CD4-positive, alpha-beta memory T cell (primary cell): ENCODE measurements at regions not wholly inside any gene's neighbourhood (a gene's known extent, or its start where the extent isn't known, plus 50 kb on each side); places are given as distances from the start of the nearest gene placed in this dataset.
A peak's percentile ranks its signal among the peaks of the same experiment; 100 is the strongest.

ENCODE experiments used
- CTCF ChIA-PET: fragments of 350-600 bp; sonication (Branson Sonifier 250); formaldehyde crosslinking; loops from one replicate; lab custom pipeline; 2021; ENCODE audit warnings: inconsistent platforms; ENCODE audit not compliant: partially characterized antibody; lab: Charles Lee
- POLR2A ChIA-PET: fragments of 350-600 bp; sonication (Branson Sonifier 250); formaldehyde crosslinking; loops from one replicate; lab custom pipeline; 2021; ENCODE audit not compliant: partially characterized antibody; lab: Charles Lee
- DNase-seq, 5 donors: peaks; one replicate each; pipeline versions ENCODE4 v3.0.0 to v3.0.0-alpha.2; 2020 to 2022; ENCODE audit warnings: mixed read lengths in 1 of 5
- H3K27ac ChIP-seq: one replicate; pipeline ENCODE4 v1.7.0; 2013; ENCODE audit warnings: low read depth, low read length
- H3K27me3 ChIP-seq: 2 replicates; pipeline ENCODE4 v1.7.0; 2013; ENCODE audit warnings: mild to moderate bottlenecking, low read length, moderate library complexity; ENCODE audit not compliant: insufficient read depth
- H3K36me3 ChIP-seq: 2 replicates; pipeline ENCODE4 v1.7.0; 2013; ENCODE audit warnings: mild to moderate bottlenecking, low read length, moderate library complexity; ENCODE audit not compliant: insufficient read depth
- H3K4me1 ChIP-seq: 2 replicates; pipeline ENCODE4 v1.7.0; 2013; ENCODE audit warnings: mild to moderate bottlenecking, low read length, moderate library complexity; ENCODE audit not compliant: insufficient read depth
- H3K4me3 ChIP-seq, 2 donors: one replicate each; pipeline ENCODE4 v1.7.0; 2013; ENCODE audit warnings: low read length in 2 of 2, mild to moderate bottlenecking in 1 of 2
- H3K9me3 ChIP-seq, 2 donors: one replicate each; pipeline ENCODE4 v1.7.0; 2013; ENCODE audit warnings: low read length in 2 of 2, control low read depth in 1 of 2; ENCODE audit not compliant: control insufficient read depth in 1 of 2
- H3K27ac Mint-ChIP-seq, 7 donors: one replicate each; pipeline ENCODE4 v1.8.0; 2020 to 2021; ENCODE audit warnings: mixed read lengths in 7 of 7, mild to moderate bottlenecking in 6 of 7, inconsistent platforms in 3 of 7, moderate library complexity in 3 of 7
- H3K27me3 Mint-ChIP-seq, 2 donors: one replicate each; pipeline ENCODE4 v1.8.0; 2020 to 2021; ENCODE audit warnings: mixed read lengths in 2 of 2
- H3K36me3 Mint-ChIP-seq, 2 donors: one replicate each; pipeline ENCODE4 v1.8.0; 2020 to 2021; ENCODE audit warnings: mixed read lengths in 2 of 2, inconsistent platforms in 1 of 2, mild to moderate bottlenecking in 1 of 2
- H3K4me1 Mint-ChIP-seq, 4 donors: one replicate each; pipeline ENCODE4 v1.8.0; 2020 to 2021; ENCODE audit warnings: mixed read lengths in 4 of 4, mild to moderate bottlenecking in 1 of 4
- H3K4me3 Mint-ChIP-seq, 8 donors: one replicate each; pipeline ENCODE4 v1.8.0; 2020 to 2021; ENCODE audit warnings: mixed read lengths in 8 of 8, mild to moderate bottlenecking in 7 of 8, moderate library complexity in 6 of 8, inconsistent platforms in 3 of 8
- H3K9me3 Mint-ChIP-seq, 8 donors: one replicate each; pipeline ENCODE4 v1.8.0; 2020 to 2021; ENCODE audit warnings: mixed read lengths in 8 of 8, mild to moderate bottlenecking in 5 of 8, inconsistent platforms in 3 of 8, moderate library complexity in 1 of 8
- intact Hi-C: fragments of 100-400 bp; cut with micrococcal nuclease; formaldehyde crosslinking; loops from one replicate; pipeline ENCODE4 v1.15.1; 2023

GRCh38 chr9:79382458-79382857 lies 189.3 kb upstream of the TLE4 start:
- ChIA-PET POLR2A (no interaction called here), CTCF (no interaction called here)
- no peaks in the 10 kb centered on the region for H3K27me3 ChIP-seq
- peaks cover 0 to 7% (median 4%) of the 10 kb centered on the region in 8 donors for H3K9me3 Mint-ChIP-seq
- no peak for DNase-seq
- H3K9me3 ChIP-seq = no peaks in the 10 kb centered on the region
- no peak overlapping the region for H3K4me3 Mint-ChIP-seq
- no peak overlapping the region for H3K27ac ChIP-seq
- H3K36me3 ChIP-seq = no peaks in the 10 kb centered on the region
- H3K27ac Mint-ChIP-seq = no peak overlapping the region
- no peak overlapping the region for H3K4me3 ChIP-seq
- no peaks in the 10 kb centered on the region for H3K36me3 Mint-ChIP-seq
- H3K27me3 Mint-ChIP-seq = peaks cover 4 to 6% of the 10 kb centered on the region in 2 donors
- H3K4me1 Mint-ChIP-seq = no peaks in the 10 kb centered on the region
- no peaks in the 10 kb centered on the region for H3K4me1 ChIP-seq
- intact Hi-C loops = no loop called here

- H3K27ac Mint-ChIP-seq = no peak overlapping the region
Observed at GRCh38 chr9:79383096-79383495, 188.7 kb upstream of the TLE4 start.

GRCh38 chr9:79384091-79384490 lies 187.7 kb upstream of the TLE4 start:
- no peaks in the 10 kb centered on the region for H3K4me1 ChIP-seq
- Mint-ChIP-seq H3K4me1 (no peaks in the 10 kb centered on the region), H3K36me3 (no peaks in the 10 kb centered on the region), H3K27me3 (peaks cover 4 to 6% of the 10 kb centered on the region in 2 donors), H3K9me3 (peaks cover 0 to 7% (median 4%) of the 10 kb centered on the region in 8 donors), H3K4me3 (no peak overlapping the region), H3K27ac (no peak overlapping the region)
- no peaks in the 10 kb centered on the region for H3K27me3 ChIP-seq
- no peak overlapping the region for H3K27ac ChIP-seq
- intact Hi-C loops = no loop called here
- CTCF ChIA-PET = no interaction called here
- POLR2A ChIA-PET = no interaction called here
- no peaks in the 10 kb centered on the region for H3K36me3 ChIP-seq
- H3K4me3 ChIP-seq = no peak overlapping the region
- DNase-seq = no peak
- H3K9me3 ChIP-seq = no peaks in the 10 kb centered on the region

More at GRCh38 chr9:79383096-79383495, 188.7 kb upstream of the TLE4 start:
- peaks cover 4 to 7% of the 10 kb centered on the region in 2 donors for H3K27me3 Mint-ChIP-seq
- H3K27ac ChIP-seq = no peak overlapping the region
- CTCF ChIA-PET = no interaction called here
- no peaks in the 10 kb centered on the region for H3K36me3 Mint-ChIP-seq
- POLR2A ChIA-PET = no interaction called here
- DNase-seq = no peak
- H3K4me3 Mint-ChIP-seq = no peak overlapping the region
- no peaks in the 10 kb centered on the region for H3K9me3 ChIP-seq
- no peak overlapping the region for H3K4me3 ChIP-seq
- H3K9me3 Mint-ChIP-seq = peaks cover 0 to 7% (median 4%) of the 10 kb centered on the region in 8 donors
- no peaks in the 10 kb centered on the region for H3K27me3 ChIP-seq
- no peaks in the 10 kb centered on the region for H3K4me1 ChIP-seq
- intact Hi-C loops = no loop called here
- H3K36me3 ChIP-seq = no peaks in the 10 kb centered on the region
- H3K4me1 Mint-ChIP-seq = no peaks in the 10 kb centered on the region

- Histone ChIP-seq H3K9me3 (no peaks in the 10 kb centered on the region), H3K4me1 (no peaks in the 10 kb centered on the region), H3K36me3 (no peaks in the 10 kb centered on the region), H3K27me3 (no peaks in the 10 kb centered on the region), H3K4me3 (no peak overlapping the region), H3K27ac (no peak overlapping the region)
- H3K4me3 Mint-ChIP-seq = no peak overlapping the region
- H3K9me3 Mint-ChIP-seq = peaks cover 0 to 7% (median 4%) of the 10 kb centered on the region in 8 donors
- no peaks in the 10 kb centered on the region for H3K4me1 Mint-ChIP-seq
- H3K27me3 Mint-ChIP-seq = peaks cover 4 to 5% of the 10 kb centered on the region in 2 donors
- no peaks in the 10 kb centered on the region for H3K36me3 Mint-ChIP-seq
- no peak for DNase-seq
- CTCF ChIA-PET = no interaction called here
- POLR2A ChIA-PET = no interaction called here
- intact Hi-C loops = no loop called here
- H3K27ac Mint-ChIP-seq = no peak overlapping the region
Observed at GRCh38 chr9:79384501-79384900, 187.3 kb upstream of the TLE4 start.

- CTCF ChIA-PET = no interaction called here
- H3K4me1 ChIP-seq = no peaks in the 10 kb centered on the region
- intact Hi-C loops = no loop called here
- no peak overlapping the region for H3K27ac Mint-ChIP-seq
- H3K9me3 ChIP-seq = no peaks in the 10 kb centered on the region
- no peak overlapping the region for H3K4me3 ChIP-seq
- no peaks in the 10 kb centered on the region for H3K36me3 Mint-ChIP-seq
- H3K27me3 ChIP-seq = no peaks in the 10 kb centered on the region
- no peaks in the 10 kb centered on the region for H3K9me3 Mint-ChIP-seq
- H3K4me1 Mint-ChIP-seq = no peaks in the 10 kb centered on the region
- no peaks in the 10 kb centered on the region for H3K36me3 ChIP-seq
- H3K4me3 Mint-ChIP-seq = no peak overlapping the region
- DNase-seq = no peak
- H3K27me3 Mint-ChIP-seq = peaks cover 7 to 14% of the 10 kb centered on the region in 2 donors
- POLR2A ChIA-PET = no interaction called here
- H3K27ac ChIP-seq = no peak overlapping the region
Observed at GRCh38 chr9:79387101-79387835, 184.5 kb upstream of the TLE4 start.

GRCh38 chr9:79390077-79390698 lies 181.6 kb upstream of the TLE4 start:
- Mint-ChIP-seq H3K27ac (no peak overlapping the region), H3K27me3 (peaks cover 5 to 12% of the 10 kb centered on the region in 2 donors), H3K4me1 (no peaks in the 10 kb centered on the region), H3K4me3 (no peak overlapping the region), H3K9me3 (no peaks in the 10 kb centered on the region), H3K36me3 (no peaks in the 10 kb centered on the region)
- Histone ChIP-seq H3K27ac (no peak overlapping the region), H3K4me1 (no peaks in the 10 kb centered on the region), H3K9me3 (no peaks in the 10 kb centered on the region), H3K4me3 (no peak overlapping the region), H3K27me3 (no peaks in the 10 kb centered on the region), H3K36me3 (no peaks in the 10 kb centered on the region)
- DNase-seq = no peak
- intact Hi-C loops = no loop called here
- ChIA-PET POLR2A (no interaction called here), CTCF (interaction anchor here (1.5 kb wide), 1 partner anchor 11 kb away, joined by 3 read pairs; no protein-coding TSS in a partner anchor)

GRCh38 chr9:79390781-79391770 lies 180.7 kb upstream of the TLE4 start:
- Mint-ChIP-seq H3K27me3 (peaks cover 5 to 12% of the 10 kb centered on the region in 2 donors), H3K27ac (peak overlapping the region in 1 of 7 donors; percentile 73), H3K4me3 (no peak overlapping the region), H3K36me3 (no peaks in the 10 kb centered on the region), H3K9me3 (no peaks in the 10 kb centered on the region), H3K4me1 (no peaks in the 10 kb centered on the region)
- ChIA-PET CTCF (interaction anchor here (1.5 kb wide), 1 partner anchor 10 kb away, joined by 3 read pairs; no protein-coding TSS in a partner anchor), POLR2A (no interaction called here)
- Histone ChIP-seq H3K4me1 (no peaks in the 10 kb centered on the region), H3K27ac (no peak overlapping the region), H3K9me3 (no peaks in the 10 kb centered on the region), H3K27me3 (no peaks in the 10 kb centered on the region), H3K4me3 (no peak overlapping the region), H3K36me3 (no peaks in the 10 kb centered on the region)
- intact Hi-C loops = no loop called here
- DNase-seq = no peak
